HL-60 (cell line): ENCODE measurements at regions not wholly inside any gene's neighbourhood (a gene's known extent, or its start where the extent isn't known, plus 50 kb on each side); places are given as distances from the start of the nearest gene placed in this dataset.

ENCODE experiments used
- DNase-seq, 2 experiments: peaks; one replicate each; pipeline ENCODE4 v3.0.0-alpha.2; 2010 to 2020; ENCODE audit warnings: low read depth in 1 of 2, low spot score in 1 of 2
- H3K27ac ChIP-seq: fragments of 250-450 bp; sonication (Bioruptor Pico); replicated peaks from 2 replicates; pipeline ENCODE4 v1.5.1; 2020; ENCODE audit warnings: mild to moderate bottlenecking, moderate library complexity
- H3K27me3 ChIP-seq: fragments of 250-450 bp; sonication (Bioruptor Pico); 2 replicates; pipeline ENCODE4 v1.5.1; 2021; ENCODE audit warnings: mild to moderate bottlenecking, moderate library complexity; ENCODE audit not compliant: insufficient read depth, poor library complexity, severe bottlenecking
- H3K4me3 ChIP-seq: replicated peaks from 2 replicates; pipeline ENCODE4 v1.5.1; 2011; ENCODE audit warnings: mild to moderate bottlenecking, control low read depth, low read length; ENCODE audit not compliant: insufficient read depth
- CTCF ChIP-seq: IDR thresholded peaks from one replicate; pipeline ENCODE4 v1.5.1; 2011; ENCODE audit warnings: low read length, control low read depth, inconsistent platforms; ENCODE audit not compliant: insufficient read depth
- GABPA ChIP-seq: IDR thresholded peaks from 2 replicates; pipeline ENCODE4 v1.6.1; 2012; ENCODE audit warnings: low read depth
- POLR2AphosphoS5 ChIP-seq: IDR thresholded peaks from 2 replicates; pipeline ENCODE4 v1.6.1; 2012; ENCODE audit warnings: low read depth
- REST ChIP-seq: IDR thresholded peaks from 2 replicates; pipeline ENCODE4 v1.6.1; 2012; ENCODE audit warnings: low read depth; ENCODE audit not compliant: insufficient replicate concordance
- SPI1 ChIP-seq: IDR thresholded peaks from 2 replicates; pipeline ENCODE4 v1.6.1; 2012; ENCODE audit warnings: low read depth, mild to moderate bottlenecking, borderline replicate concordance

- no peak overlapping the region for H3K4me3 ChIP-seq
- no peak for DNase-seq
- no peak overlapping the region for H3K27ac ChIP-seq
- peaks cover 5% of the 10 kb centered on the region for H3K27me3 ChIP-seq
- TF ChIP-seq REST (no peak), POLR2AphosphoS5 (no peak)
Observed at GRCh38 chr3:159234306-159234705, 432.5 kb downstream of the MFSD1 start.

GRCh38 chr3:159236321-159236720 lies 434.5 kb downstream of the MFSD1 start:
- TF ChIP-seq GABPA (no peak), CTCF (no peak), REST (no peak), SPI1 (no peak), POLR2AphosphoS5 (no peak)
- Histone ChIP-seq H3K27ac (no peak overlapping the region), H3K27me3 (peaks cover 5% of the 10 kb centered on the region), H3K4me3 (no peak overlapping the region)
- no peak for DNase-seq

- TF ChIP-seq CTCF (no peak), SPI1 (no peak), POLR2AphosphoS5 (no peak), GABPA (no peak), REST (no peak)
- H3K27me3 ChIP-seq = peaks cover 5% of the 10 kb centered on the region
- DNase-seq = no peak
- no peak overlapping the region for H3K4me3 ChIP-seq
- no peak overlapping the region for H3K27ac ChIP-seq
Observed at GRCh38 chr3:159237226-159237625, 435.4 kb downstream of the MFSD1 start.

DNA sequence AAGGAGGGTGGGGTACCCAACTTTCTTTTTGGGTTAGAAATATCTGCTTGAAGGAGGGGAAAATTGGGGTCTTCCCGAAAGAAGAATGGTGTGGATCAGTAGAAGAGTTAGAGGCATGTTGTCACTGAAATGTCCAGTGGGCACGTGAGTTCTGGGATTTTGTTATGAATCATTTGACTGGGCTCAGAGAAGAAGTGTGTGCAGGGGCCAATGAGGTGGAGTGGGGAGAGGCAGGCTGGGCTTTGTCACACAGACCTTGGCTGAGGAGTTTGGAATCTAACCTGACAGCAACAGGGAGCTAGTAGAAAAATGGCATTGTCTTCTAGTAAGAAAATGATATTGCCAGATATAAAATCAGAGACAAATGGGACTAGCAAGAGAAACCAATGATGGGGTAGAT lies 436.8 kb downstream of the MFSD1 start:
- Histone ChIP-seq H3K4me3 (no peak overlapping the region), H3K27ac (no peak overlapping the region), H3K27me3 (peaks cover 5% of the 10 kb centered on the region)
- no peak for TF ChIP-seq SPI1
- TF ChIP-seq POLR2AphosphoS5 = no peak
- TF ChIP-seq REST = no peak
- no peak for TF ChIP-seq CTCF
- no peak for TF ChIP-seq GABPA
- DNase-seq = no peak
